ENCODE measurements at regions not wholly inside any gene's neighbourhood (a gene's known extent, or its start where the extent isn't known, plus 50 kb on each side); places are given as distances from the start of the nearest gene placed in this dataset.

- TF ChIP-seq, protein P1, sequence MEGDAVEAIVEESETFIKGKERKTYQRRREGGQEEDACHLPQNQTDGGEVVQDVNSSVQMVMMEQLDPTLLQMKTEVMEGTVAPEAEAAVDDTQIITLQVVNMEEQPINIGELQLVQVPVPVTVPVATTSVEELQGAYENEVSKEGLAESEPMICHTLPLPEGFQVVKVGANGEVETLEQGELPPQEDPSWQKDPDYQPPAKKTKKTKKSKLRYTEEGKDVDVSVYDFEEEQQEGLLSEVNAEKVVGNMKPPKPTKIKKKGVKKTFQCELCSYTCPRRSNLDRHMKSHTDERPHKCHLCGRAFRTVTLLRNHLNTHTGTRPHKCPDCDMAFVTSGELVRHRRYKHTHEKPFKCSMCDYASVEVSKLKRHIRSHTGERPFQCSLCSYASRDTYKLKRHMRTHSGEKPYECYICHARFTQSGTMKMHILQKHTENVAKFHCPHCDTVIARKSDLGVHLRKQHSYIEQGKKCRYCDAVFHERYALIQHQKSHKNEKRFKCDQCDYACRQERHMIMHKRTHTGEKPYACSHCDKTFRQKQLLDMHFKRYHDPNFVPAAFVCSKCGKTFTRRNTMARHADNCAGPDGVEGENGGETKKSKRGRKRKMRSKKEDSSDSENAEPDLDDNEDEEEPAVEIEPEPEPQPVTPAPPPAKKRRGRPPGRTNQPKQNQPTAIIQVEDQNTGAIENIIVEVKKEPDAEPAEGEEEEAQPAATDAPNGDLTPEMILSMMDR (conservative IDR thresholded peaks at IDR 0.05; ENCODE audit: low read depth, low read length), result no peak
- no peak for TF ChIP-seq EZH2 (IDR thresholded peaks at IDR 0.05; ENCODE audit: low read length, unreplicated experiment)
Observed at GRCh38 chr7:41814888-41815287, 112.0 kb upstream of the INHBA start.
